Naive thymus-derived CD4-positive, alpha-beta T cell (primary cell): ENCODE measurements at regions not wholly inside any gene's neighbourhood (a gene's known extent, or its start where the extent isn't known, plus 50 kb on each side); places are given as distances from the start of the nearest gene placed in this dataset.
"Not testable (repeated sequence)": the region's sequence is repeated elsewhere in the genome, so short reads cannot be mapped to it uniquely, and the experiment has no call there.

Source experiments
- ATAC-seq: fragments of 150-1000 bp; cut with Tn5 transposase; 2 replicates; pipeline ENCODE4 v1.10.0; 2021; ENCODE audit warnings: mild to moderate bottlenecking, moderate library complexity
- CTCF ChIA-PET: fragments of 350-600 bp; sonication (Branson Sonifier 250); formaldehyde crosslinking; loops from one replicate; lab custom pipeline; 2021; ENCODE audit warnings: antibody characterized with exemption; lab: Charles Lee
- POLR2A ChIA-PET: fragments of 350-600 bp; sonication (Branson Sonifier 250); formaldehyde crosslinking; loops from one replicate; lab custom pipeline; 2021; ENCODE audit warnings: antibody characterized with exemption, inconsistent platforms; lab: Charles Lee
- DNase-seq, 9 donors: peaks; one replicate each; pipeline versions ENCODE4 v3.0.0 to v3.0.0-alpha.2; 2020 to 2022; ENCODE audit warnings: mixed read lengths in 1 of 9
- H3K27ac ChIP-seq: one replicate; pipeline ENCODE4 v1.7.0; 2013; ENCODE audit warnings: mild to moderate bottlenecking, low read depth, low read length, moderate library complexity
- H3K27me3 ChIP-seq, 2 donors: one replicate each; pipeline ENCODE4 v1.7.0; 2013; ENCODE audit warnings: low read length in 2 of 2, mild to moderate bottlenecking in 2 of 2, moderate library complexity in 2 of 2; ENCODE audit not compliant: control insufficient read depth in 2 of 2, insufficient read depth in 2 of 2
- H3K36me3 ChIP-seq, 3 experiments: 1 replicate in 2 of 3; 2 replicates in 1 of 3; pipeline ENCODE4 v1.7.0; 2013; ENCODE audit warnings: low read length in 3 of 3, mild to moderate bottlenecking in 3 of 3, moderate library complexity in 1 of 3; ENCODE audit not compliant: insufficient read depth in 3 of 3, control insufficient read depth in 2 of 3
- H3K4me1 ChIP-seq, 2 donors: one replicate each; pipeline ENCODE4 v1.7.0; 2013; ENCODE audit warnings: low read length in 2 of 2, mild to moderate bottlenecking in 2 of 2, moderate library complexity in 1 of 2; ENCODE audit not compliant: control insufficient read depth in 2 of 2, insufficient read depth in 2 of 2
- H3K4me3 ChIP-seq: 2 replicates; pipeline ENCODE4 v1.7.0; 2013; ENCODE audit warnings: mild to moderate bottlenecking, low read length
- H3K9me3 ChIP-seq, 3 experiments: 1 replicate in 2 of 3; 2 replicates in 1 of 3; pipeline ENCODE4 v1.7.0; 2013; ENCODE audit warnings: low read length in 3 of 3; ENCODE audit not compliant: control insufficient read depth in 2 of 3
- H3K27ac Mint-ChIP-seq, 9 donors: one replicate each; pipeline ENCODE4 v1.8.0; 2020 to 2022; ENCODE audit warnings: mixed read lengths in 9 of 9, mild to moderate bottlenecking in 8 of 9, moderate library complexity in 5 of 9, inconsistent platforms in 2 of 9
- H3K27me3 Mint-ChIP-seq, 5 donors: one replicate each; pipeline ENCODE4 v1.8.0; 2021 to 2022; ENCODE audit warnings: mixed read lengths in 5 of 5, mild to moderate bottlenecking in 1 of 5
- H3K36me3 Mint-ChIP-seq, 5 donors: one replicate each; pipeline ENCODE4 v1.8.0; 2020 to 2022; ENCODE audit warnings: mixed read lengths in 5 of 5, mild to moderate bottlenecking in 3 of 5, inconsistent platforms in 1 of 5
- H3K4me1 Mint-ChIP-seq, 7 donors: one replicate each; pipeline ENCODE4 v1.8.0; 2020 to 2022; ENCODE audit warnings: mixed read lengths in 7 of 7, mild to moderate bottlenecking in 3 of 7, inconsistent platforms in 1 of 7
- H3K4me3 Mint-ChIP-seq, 10 donors: one replicate each; pipeline ENCODE4 v1.8.0; 2020 to 2022; ENCODE audit warnings: mild to moderate bottlenecking in 10 of 10, mixed read lengths in 10 of 10, moderate library complexity in 6 of 10, inconsistent platforms in 2 of 10
- H3K9me3 Mint-ChIP-seq, 11 donors: one replicate each; pipeline ENCODE4 v1.8.0; 2020 to 2022; ENCODE audit warnings: mixed read lengths in 11 of 11, mild to moderate bottlenecking in 4 of 11, inconsistent platforms in 1 of 11, moderate library complexity in 1 of 11
- intact Hi-C, 2 donors: fragments of 100-400 bp; cut with micrococcal nuclease; formaldehyde crosslinking; loops; one replicate each; pipeline ENCODE4 v1.15.1; 2023

DNA sequence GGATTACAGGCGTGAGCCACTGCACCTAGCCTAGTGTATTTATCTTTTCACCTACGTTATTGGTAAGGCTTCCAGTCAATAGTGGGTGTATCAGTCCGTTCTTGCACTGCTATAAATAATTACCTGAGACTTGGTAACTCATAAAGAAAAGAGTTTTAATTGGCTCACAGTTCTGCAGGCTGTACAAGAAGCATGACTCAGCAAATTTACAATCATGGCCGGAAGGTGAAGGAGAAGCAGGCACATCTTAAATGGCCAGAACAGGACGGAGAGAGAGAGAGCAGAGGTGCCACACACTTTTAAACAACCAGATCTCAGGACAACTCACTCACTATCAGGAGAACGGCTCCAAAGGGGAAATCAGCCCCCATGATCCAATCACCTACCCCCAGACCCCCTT is 873.3 kb upstream of the AUTS2 start:
- Mint-ChIP-seq H3K4me1 (no peaks in the 10 kb centered on the region), H3K27ac (no peak overlapping the region), H3K27me3 (peaks cover 0 to 10% (median 0%) of the 10 kb centered on the region in 5 donors), H3K36me3 (peaks cover 0 to 12% (median 0%) of the 10 kb centered on the region in 5 donors), H3K9me3 (peaks cover 8 to 38% (median 13%) of the 10 kb centered on the region in 11 donors), H3K4me3 (no peak overlapping the region)
- no peak overlapping the region for H3K4me3 ChIP-seq
- H3K27ac ChIP-seq, result no peak overlapping the region
- POLR2A ChIA-PET, result no interaction called here
- no peaks in the 10 kb centered on the region for H3K9me3 ChIP-seq
- DNase-seq (no peak), ATAC-seq (no peak)
- H3K27me3 ChIP-seq, result no peaks in the 10 kb centered on the region
- CTCF ChIA-PET, result no interaction called here
- intact Hi-C loops, result no loop called here
- no peaks in the 10 kb centered on the region for H3K4me1 ChIP-seq
- no peaks in the 10 kb centered on the region for H3K36me3 ChIP-seq

DNA sequence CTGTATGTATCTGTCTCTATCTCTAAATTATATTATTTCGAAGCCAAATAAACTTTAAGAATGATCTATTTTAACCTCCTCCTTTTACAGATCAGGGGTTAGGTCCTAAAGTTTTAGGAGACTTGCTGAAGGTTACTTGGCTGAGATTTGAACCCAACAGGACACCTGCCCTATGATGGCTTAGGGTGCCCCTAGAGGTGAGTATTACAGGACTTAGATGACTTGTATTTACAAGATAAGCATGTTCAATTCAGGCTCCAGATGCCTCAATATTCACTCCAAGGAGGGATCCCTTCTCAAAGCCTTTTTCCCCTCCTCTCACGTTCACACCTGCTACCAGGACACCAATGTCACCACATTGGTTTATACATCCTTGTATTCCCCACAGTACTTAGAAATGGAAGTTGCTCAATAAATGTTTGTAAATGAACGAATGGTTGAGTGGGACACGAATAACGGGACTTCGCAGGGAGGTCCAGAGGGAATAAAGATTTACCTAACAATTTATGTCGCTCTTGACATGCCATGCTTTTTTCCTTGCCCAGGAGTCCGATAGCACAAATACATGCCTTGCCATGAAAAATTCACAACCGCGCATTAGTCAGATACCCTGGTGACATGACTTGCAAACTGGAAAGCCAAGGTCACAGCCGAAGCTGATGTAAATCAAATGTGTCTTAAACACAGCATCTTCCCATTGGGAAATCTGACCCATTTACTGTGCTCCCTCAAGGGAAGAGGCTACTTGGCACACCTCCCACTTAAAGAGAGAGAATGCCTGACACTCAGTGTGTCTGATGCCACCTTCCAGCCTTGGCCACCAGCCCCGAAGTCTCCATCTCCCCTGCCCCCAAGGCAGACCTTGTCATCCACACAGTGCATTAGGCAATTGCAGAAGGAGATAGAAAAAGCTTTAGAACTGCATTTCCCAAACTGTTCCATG is 872.2 kb upstream of the AUTS2 start:
- Histone ChIP-seq H3K4me3 (no peak overlapping the region), H3K4me1 (no peaks in the 10 kb centered on the region), H3K36me3 (no peaks in the 10 kb centered on the region), H3K27ac (no peak overlapping the region), H3K27me3 (no peaks in the 10 kb centered on the region), H3K9me3 (no peaks in the 10 kb centered on the region)
- Mint-ChIP-seq H3K4me1 (no peaks in the 10 kb centered on the region), H3K27me3 (peaks cover 0 to 10% (median 0%) of the 10 kb centered on the region in 5 donors), H3K36me3 (peaks cover 0 to 12% (median 0%) of the 10 kb centered on the region in 5 donors), H3K27ac (no peak overlapping the region), H3K9me3 (peaks cover 8 to 40% (median 13%) of the 10 kb centered on the region in 11 donors), H3K4me3 (no peak overlapping the region)
- intact Hi-C loops, result no loop called here
- DNase-seq, result no peak
- ChIA-PET CTCF (no interaction called here), POLR2A (no interaction called here)
- ATAC-seq, result no peak

DNA sequence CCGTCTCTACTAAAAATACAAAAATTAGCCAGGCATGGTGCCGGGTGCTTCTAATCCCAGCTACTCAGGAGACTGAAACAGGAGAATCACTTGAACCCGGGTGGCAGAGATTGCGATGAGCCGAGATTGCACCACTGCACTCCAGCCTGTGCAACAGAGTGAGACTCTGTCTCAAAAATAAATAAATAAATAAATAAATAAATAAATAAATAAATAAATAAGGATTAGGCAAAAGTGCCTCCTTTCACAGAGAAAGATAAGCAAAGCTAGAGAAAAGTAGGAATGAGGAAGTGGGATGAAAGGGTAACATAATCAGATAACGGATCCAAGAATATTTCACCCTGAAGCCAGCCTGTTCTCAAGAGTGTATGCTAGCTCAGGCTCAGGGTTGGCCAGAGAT is 869.6 kb upstream of the AUTS2 start:
- POLR2A ChIA-PET, intact Hi-C loops, H3K27ac ChIP-seq, H3K36me3 Mint-ChIP-seq, H3K27ac Mint-ChIP-seq, H3K4me3 ChIP-seq, ATAC-seq, H3K27me3 Mint-ChIP-seq, H3K4me1 Mint-ChIP-seq, H3K4me3 Mint-ChIP-seq, H3K27me3 ChIP-seq, CTCF ChIA-PET, DNase-seq, H3K4me1 ChIP-seq, H3K36me3 ChIP-seq, H3K9me3 ChIP-seq: not testable (repeated sequence)
- H3K9me3 Mint-ChIP-seq, result peaks cover 4 to 31% (median 9%) of the 10 kb centered on the region in 11 donors

DNA sequence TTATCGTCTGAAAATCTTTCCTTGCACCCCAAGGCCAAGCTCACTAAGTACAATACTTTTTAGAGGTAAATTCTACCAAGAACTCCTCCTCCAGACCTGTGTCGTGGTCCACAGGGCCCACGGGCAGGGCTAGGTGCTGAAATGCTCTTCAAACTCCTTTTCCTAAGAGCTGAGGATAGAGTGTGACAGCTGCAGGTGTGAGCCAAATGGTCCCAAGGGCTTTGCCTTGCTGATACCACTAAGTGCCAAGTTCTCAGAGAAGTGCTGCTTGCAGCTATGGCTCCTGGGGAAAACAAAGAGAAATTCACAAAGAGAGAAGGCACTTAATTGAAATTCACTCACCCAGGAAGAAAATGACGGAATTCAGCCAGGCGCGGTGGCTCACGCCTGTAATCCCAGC is 868.9 kb upstream of the AUTS2 start:
- Mint-ChIP-seq H3K4me1 (no peaks in the 10 kb centered on the region), H3K27me3 (peaks cover 0 to 10% (median 0%) of the 10 kb centered on the region in 5 donors), H3K9me3 (peaks cover 4 to 31% (median 9%) of the 10 kb centered on the region in 11 donors), H3K27ac (no peak overlapping the region), H3K36me3 (peaks cover 0 to 6% (median 0%) of the 10 kb centered on the region in 5 donors), H3K4me3 (peak overlapping the region in 1 of 10 donors; percentile 37)
- ChIA-PET CTCF (no interaction called here), POLR2A (no interaction called here)
- no peaks in the 10 kb centered on the region for H3K36me3 ChIP-seq
- H3K27ac ChIP-seq, result no peak overlapping the region
- DNase-seq (no peak), ATAC-seq (no peak)
- no peaks in the 10 kb centered on the region for H3K9me3 ChIP-seq
- H3K27me3 ChIP-seq, result no peaks in the 10 kb centered on the region
- intact Hi-C loops, result no loop called here
- no peak overlapping the region for H3K4me3 ChIP-seq
- H3K4me1 ChIP-seq, result no peaks in the 10 kb centered on the region

DNA sequence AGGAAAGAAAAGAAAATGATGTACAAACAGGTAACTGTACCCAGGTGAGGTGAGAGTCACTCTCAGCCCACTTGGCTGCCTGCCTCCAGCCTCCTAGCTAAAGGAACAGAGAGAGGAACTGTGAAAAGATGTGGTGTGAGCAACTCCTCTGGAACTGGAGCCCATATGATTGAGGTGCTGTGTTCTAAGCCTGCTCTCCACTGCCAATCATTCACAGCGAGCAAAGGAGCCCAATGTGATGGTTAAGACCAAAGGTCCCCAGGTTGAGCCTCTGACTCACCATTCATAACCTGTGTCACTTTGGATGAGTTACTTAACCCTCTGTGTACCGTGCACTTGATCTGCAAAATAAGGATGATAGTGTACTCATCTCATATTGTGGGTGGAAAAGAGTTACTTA is 868.1 kb upstream of the AUTS2 start:
- no peak overlapping the region for H3K4me3 Mint-ChIP-seq
- Histone ChIP-seq H3K27me3 (no peaks in the 10 kb centered on the region), H3K4me3 (no peak overlapping the region), H3K9me3 (no peaks in the 10 kb centered on the region), H3K27ac (no peak overlapping the region), H3K36me3 (no peaks in the 10 kb centered on the region), H3K4me1 (no peaks in the 10 kb centered on the region)
- H3K9me3 Mint-ChIP-seq, result peaks cover 0 to 28% (median 12%) of the 10 kb centered on the region in 11 donors
- CTCF ChIA-PET, result no interaction called here
- peaks cover 0 to 10% (median 0%) of the 10 kb centered on the region in 5 donors for H3K27me3 Mint-ChIP-seq
- POLR2A ChIA-PET, result no interaction called here
- intact Hi-C loops, result no loop called here
- ATAC-seq, result no peak
- no peak overlapping the region for H3K27ac Mint-ChIP-seq
- DNase-seq, result no peak
- peaks cover 0 to 6% (median 0%) of the 10 kb centered on the region in 5 donors for H3K36me3 Mint-ChIP-seq
- no peaks in the 10 kb centered on the region for H3K4me1 Mint-ChIP-seq

DNA sequence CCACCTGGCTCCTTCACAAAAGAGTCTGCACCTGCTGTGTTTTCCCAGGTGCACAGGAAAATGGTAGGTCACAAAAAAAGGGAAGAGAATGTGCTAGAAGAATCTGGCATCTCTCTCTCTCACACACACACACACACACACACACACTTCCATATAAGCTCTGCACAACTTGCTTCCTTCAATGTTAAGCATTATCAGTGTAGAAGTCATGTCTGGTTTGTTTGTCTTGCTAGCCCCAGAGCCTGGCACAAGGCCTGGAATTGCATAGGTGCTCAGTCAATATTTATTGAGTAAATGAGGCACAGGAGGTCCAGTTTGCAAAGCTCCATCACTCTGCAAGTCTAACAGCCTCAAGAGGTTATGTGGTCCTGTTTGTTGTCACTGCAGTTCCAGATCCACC is 867.3 kb upstream of the AUTS2 start:
- ATAC-seq (no peak), DNase-seq (no peak)
- POLR2A ChIA-PET, result no interaction called here
- no peak overlapping the region for H3K27ac Mint-ChIP-seq
- Histone ChIP-seq H3K9me3 (no peaks in the 10 kb centered on the region), H3K4me3 (no peak overlapping the region), H3K36me3 (no peaks in the 10 kb centered on the region), H3K27ac (no peak overlapping the region), H3K4me1 (no peaks in the 10 kb centered on the region), H3K27me3 (no peaks in the 10 kb centered on the region)
- no peaks in the 10 kb centered on the region for H3K4me1 Mint-ChIP-seq
- H3K36me3 Mint-ChIP-seq, result peaks cover 0 to 6% (median 0%) of the 10 kb centered on the region in 5 donors
- H3K9me3 Mint-ChIP-seq, result peaks cover 0 to 28% (median 12%) of the 10 kb centered on the region in 11 donors
- intact Hi-C loops, result no loop called here
- H3K27me3 Mint-ChIP-seq, result peaks cover 0 to 10% (median 0%) of the 10 kb centered on the region in 5 donors
- H3K4me3 Mint-ChIP-seq, result no peak overlapping the region
- CTCF ChIA-PET, result no interaction called here
